Upper lobe of left lung (tissue), 4 donors: ENCODE measurements at regions not wholly inside any gene's neighbourhood (a gene's known extent, or its start where the extent isn't known, plus 50 kb on each side); places are given as distances from the start of the nearest gene placed in this dataset.

Experiments
- EP300 ChIP-seq, 4 donors: sonication (generic); formaldehyde crosslinking; IDR thresholded peaks; one replicate each; pipeline ENCODE4 v1.5.1; 2017; ENCODE audit warnings: antibody characterized with exemption in 4 of 4, control low read depth in 2 of 4
- POLR2A ChIP-seq, 4 donors: fragments of 450-650 bp; IDR thresholded peaks; one replicate each; pipeline ENCODE4 v1.5.1; 2016 to 2017; ENCODE audit warnings: antibody characterized with exemption in 4 of 4, mild to moderate bottlenecking in 2 of 4
- TF ChIP-seq, protein P1 (sequence below), 6 experiments: fragments of 450-650 bp in 4 of 6; fragments of 200-600 bp in 2 of 6; sonication (generic) in 2 of 6; IDR thresholded peaks; one replicate each; pipeline ENCODE4 v1.5.1; 2016 to 2019; ENCODE audit warnings: antibody characterized with exemption in 6 of 6

DNA sequence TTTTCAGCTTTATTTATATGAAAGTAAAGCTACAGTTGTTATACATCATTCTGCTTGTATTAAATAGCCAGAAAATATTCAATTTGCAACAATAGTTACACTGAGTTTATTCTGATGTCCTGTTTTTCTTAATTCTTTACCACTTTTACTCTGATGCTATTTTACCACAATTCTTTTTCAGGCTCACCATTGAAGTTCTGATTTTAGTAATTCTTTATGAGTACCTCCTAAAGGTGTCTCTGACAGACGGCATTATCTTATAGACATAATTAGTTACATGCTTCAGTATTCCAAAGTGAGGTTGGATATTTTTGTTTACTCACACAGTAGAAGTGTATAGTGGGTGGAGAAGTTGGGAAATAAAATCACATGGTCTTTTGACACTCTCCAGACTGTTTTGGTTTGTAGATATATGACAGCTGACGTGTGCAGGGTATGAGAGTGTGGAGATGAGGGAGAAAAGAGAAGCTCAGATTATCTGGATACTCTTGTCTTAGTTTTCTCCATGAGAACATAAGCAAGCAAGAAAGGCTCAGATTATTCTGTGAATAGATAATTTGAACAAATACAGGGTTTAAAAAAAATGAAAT, 97.4 kb downstream of the FBXO4 start:
- TF ChIP-seq, protein P1, sequence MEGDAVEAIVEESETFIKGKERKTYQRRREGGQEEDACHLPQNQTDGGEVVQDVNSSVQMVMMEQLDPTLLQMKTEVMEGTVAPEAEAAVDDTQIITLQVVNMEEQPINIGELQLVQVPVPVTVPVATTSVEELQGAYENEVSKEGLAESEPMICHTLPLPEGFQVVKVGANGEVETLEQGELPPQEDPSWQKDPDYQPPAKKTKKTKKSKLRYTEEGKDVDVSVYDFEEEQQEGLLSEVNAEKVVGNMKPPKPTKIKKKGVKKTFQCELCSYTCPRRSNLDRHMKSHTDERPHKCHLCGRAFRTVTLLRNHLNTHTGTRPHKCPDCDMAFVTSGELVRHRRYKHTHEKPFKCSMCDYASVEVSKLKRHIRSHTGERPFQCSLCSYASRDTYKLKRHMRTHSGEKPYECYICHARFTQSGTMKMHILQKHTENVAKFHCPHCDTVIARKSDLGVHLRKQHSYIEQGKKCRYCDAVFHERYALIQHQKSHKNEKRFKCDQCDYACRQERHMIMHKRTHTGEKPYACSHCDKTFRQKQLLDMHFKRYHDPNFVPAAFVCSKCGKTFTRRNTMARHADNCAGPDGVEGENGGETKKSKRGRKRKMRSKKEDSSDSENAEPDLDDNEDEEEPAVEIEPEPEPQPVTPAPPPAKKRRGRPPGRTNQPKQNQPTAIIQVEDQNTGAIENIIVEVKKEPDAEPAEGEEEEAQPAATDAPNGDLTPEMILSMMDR (IDR thresholded peaks at IDR 0.05) = no peak
- TF ChIP-seq POLR2A (IDR thresholded peaks at IDR 0.05) (no peak), EP300 (IDR thresholded peaks at IDR 0.05) (no peak)
